K562 (cell line): ENCODE measurements at regions not wholly inside any gene's neighbourhood (a gene's known extent, or its start where the extent isn't known, plus 50 kb on each side); places are given as distances from the start of the nearest gene placed in this dataset.

Experiments used
- ATAC-seq: fragments of 200-7000 bp; cut with Tn5 transposase; 3 replicates; pipeline ENCODE4 v1.9.1; 2020; ENCODE audit warnings: moderate library complexity
- BruUV-seq: library from RNA; stranded (reverse); fragments of 400-500 nt; replicated peaks from 2 replicates; lab custom pipeline; 2021; lab: Mats Ljungman, UMichigan
- CTCF ChIA-PET: fragments of 300-600 bp; formaldehyde crosslinking; extraction: SDS; loops from one replicate; lab custom pipeline; 2021; ENCODE audit warnings: low intra/inter-chr PET ratio; lab: Yijun Ruan, JAX
- POLR2A ChIA-PET: fragments of 300-600, 350-650 bp; sonication (Branson Sonifier 250); formaldehyde crosslinking; extraction: SDS; loops from one replicate; lab custom pipeline; 2021; ENCODE audit warnings: antibody characterized with exemption, inconsistent platforms; lab: Yijun Ruan, JAX
- DNase-seq, 4 experiments: peaks; one replicate each; pipeline versions ENCODE4 v3.0.0 to v3.0.0-alpha.2; 2011 to 2018; ENCODE audit warnings: low spot score in 3 of 4, mixed read lengths in 3 of 4; ENCODE audit errors: extremely low read depth in 1 of 4
- FAIRE-seq: peaks from 2 replicates; lab custom pipeline; 2011; peaks lifted over from hg19 to GRCh38; lab: Jason Lieb, UNC
- H2AFZ ChIP-seq: 2 replicates; pipeline ENCODE4 v1.6.0; 2011; ENCODE audit warnings: low read depth, low read length, control low read depth, inconsistent platforms
- H3K27ac ChIP-seq: fragments of 200-600 bp; 3 replicates; pipeline ENCODE4 v1.8.0; 2011; ENCODE audit warnings: low read depth, mild to moderate bottlenecking, control low read depth, inconsistent platforms, low read length, moderate library complexity, mixed read lengths; ENCODE audit errors: extremely low read depth
- H3K27me3 ChIP-seq, 2 experiments: fragments of 300-600 bp in 1 of 2; 2 replicates in 1 of 2; 3 replicates in 1 of 2; pipeline versions ENCODE4 v1.6.0 to v1.8.0; 2011; ENCODE audit warnings: inconsistent platforms in 2 of 2, low read length in 2 of 2, mild to moderate bottlenecking in 1 of 2, mixed read lengths in 1 of 2, moderate library complexity in 1 of 2; ENCODE audit not compliant: control insufficient read depth in 2 of 2, insufficient read depth in 2 of 2
- H3K36me3 ChIP-seq: fragments of 300-600 bp; 3 replicates; pipeline ENCODE4 v1.8.0; 2011; ENCODE audit warnings: mild to moderate bottlenecking, low read length, inconsistent platforms; ENCODE audit not compliant: control insufficient read depth, insufficient read depth
- H3K4me1 ChIP-seq, 2 experiments: fragments of 200-600 bp in 1 of 2; replicated peaks in 1 of 2; 2 replicates in 1 of 2; 3 replicates in 1 of 2; pipeline versions ENCODE4 v1.5.1 to v1.8.0; 2011; ENCODE audit warnings: inconsistent platforms in 2 of 2, low read length in 2 of 2, mild to moderate bottlenecking in 1 of 2, mixed read lengths in 1 of 2, moderate library complexity in 1 of 2; ENCODE audit not compliant: control insufficient read depth in 2 of 2, insufficient read depth in 2 of 2
- H3K4me2 ChIP-seq: 2 replicates; pipeline ENCODE4 v1.6.1; 2011; ENCODE audit warnings: low read length, control low read depth, inconsistent platforms, mixed read lengths; ENCODE audit not compliant: insufficient read depth
- H3K4me3 ChIP-seq: fragments of 200-600 bp; sonication (generic), shearing (Covaris generic); 2 replicates; pipeline ENCODE4 v1.5.1; 2016; ENCODE audit warnings: control low read depth, inconsistent platforms
- H3K79me2 ChIP-seq: fragments of 200-600 bp; 3 replicates; pipeline ENCODE4 v1.8.0; 2011; ENCODE audit warnings: low read length, inconsistent platforms; ENCODE audit not compliant: control insufficient read depth, insufficient read depth
- H3K9ac ChIP-seq, 2 experiments: 2 replicates each; pipeline versions ENCODE4 v1.6.0 to v1.6.1; 2011; ENCODE audit warnings: low read depth in 2 of 2, low read length in 2 of 2, control low read depth in 1 of 2, inconsistent platforms in 1 of 2, mild to moderate bottlenecking in 1 of 2, mixed read lengths in 1 of 2; ENCODE audit not compliant: insufficient read depth in 1 of 2
- H3K9me1 ChIP-seq: one replicate; pipeline ENCODE4 v1.6.0; 2011; ENCODE audit warnings: inconsistent platforms, mild to moderate bottlenecking, low read length, moderate library complexity; ENCODE audit not compliant: control insufficient read depth, insufficient read depth
- H3K9me3 ChIP-seq: replicated peaks from 2 replicates; pipeline ENCODE4 v1.5.1; 2011; ENCODE audit warnings: low read depth, low read length, inconsistent platforms; ENCODE audit not compliant: control insufficient read depth, insufficient read depth
- H4K20me1 ChIP-seq: replicated peaks from 2 replicates; pipeline ENCODE4 v1.6.1; 2011; ENCODE audit warnings: low read length, inconsistent platforms, mixed read lengths; ENCODE audit not compliant: control insufficient read depth, insufficient read depth
- CBX5 ChIP-seq: IDR thresholded peaks from 2 replicates; pipeline ENCODE4 v1.6.1; 2014; ENCODE audit warnings: low read depth, borderline replicate concordance
- CHD1 ChIP-seq: fragments of 200-600 bp; sonication (generic); IDR thresholded peaks from one replicate; pipeline ENCODE4 v1.6.1; 2012; ENCODE audit warnings: mild to moderate bottlenecking, moderate library complexity, low read length, inconsistent platforms
- CHD2 ChIP-seq: IDR thresholded peaks from 2 replicates; pipeline ENCODE4 v1.6.1; 2011; ENCODE audit warnings: low read depth, low read length
- E2F3 ChIP-seq: fragments of 250-450 bp; sonication (Bioruptor Pico); IDR thresholded peaks from 2 replicates; pipeline ENCODE4 v1.4.0; 2020; ENCODE audit warnings: mild to moderate bottlenecking
- HMBOX1 ChIP-seq: sonication (generic); IDR thresholded peaks from 2 replicates; pipeline ENCODE4 v1.6.1; 2016
- NFYB ChIP-seq: IDR thresholded peaks from 2 replicates; pipeline ENCODE4 v1.6.1; 2011; ENCODE audit warnings: mild to moderate bottlenecking, moderate library complexity; ENCODE audit not compliant: insufficient read length; ENCODE audit errors: extremely low read depth
- NR3C1 ChIP-seq: sonication (generic); formaldehyde crosslinking; IDR thresholded peaks from 2 replicates; pipeline ENCODE4 v1.8.1; 2022; ENCODE audit warnings: missing genetic modification reagents
- RBBP5 ChIP-seq: fragments of 200-600 bp; sonication (generic); IDR thresholded peaks from 2 replicates; pipeline ENCODE4 v1.6.1; 2012; ENCODE audit warnings: borderline replicate concordance, mild to moderate bottlenecking, low read length, control low read depth, inconsistent platforms; ENCODE audit not compliant: insufficient read depth, poor library complexity, severe bottlenecking
- RNF2 ChIP-seq: sonication (generic); IDR thresholded peaks from 2 replicates; pipeline ENCODE4 v1.6.1; 2016
- SRSF3 ChIP-seq: fragments of 200-400 bp; formaldehyde crosslinking; IDR thresholded peaks from 2 replicates; pipeline ENCODE4 v1.6.1; 2016; ENCODE audit warnings: mild to moderate bottlenecking, low read length, moderate library complexity; ENCODE audit not compliant: insufficient read depth
- SRSF9 ChIP-seq: fragments of 200-400 bp; formaldehyde crosslinking; IDR thresholded peaks from 2 replicates; pipeline ENCODE4 v1.6.1; 2017; ENCODE audit warnings: low read depth, low read length, borderline replicate concordance
- SUPT5H ChIP-seq: fragments of 450-650 bp; IDR thresholded peaks from 2 replicates; pipeline ENCODE4 v1.6.1; 2016
- TSC22D4 ChIP-seq: fragments of 450-650 bp; IDR thresholded peaks from 2 replicates; pipeline ENCODE4 v1.6.1; 2016; ENCODE audit warnings: missing genetic modification characterization, missing biosample characterization, control low read depth
- VEZF1 ChIP-seq: fragments of 200-800 bp; sonication (Bioruptor generic); IDR thresholded peaks from 2 replicates; pipeline ENCODE4 v1.6.1; 2017; ENCODE audit warnings: missing genetic modification characterization, missing compliant biosample characterization
- ZFP1 ChIP-seq: fragments of 450-650 bp; formaldehyde crosslinking; IDR thresholded peaks from 2 replicates; pipeline ENCODE4 v1.4.0; 2020; ENCODE audit warnings: mild to moderate bottlenecking, mixed read lengths
- ZNF316 ChIP-seq: fragments of 450-650 bp; IDR thresholded peaks from 2 replicates; pipeline ENCODE4 v1.6.1; 2016
- ZNF384 ChIP-seq: IDR thresholded peaks from 2 replicates; pipeline ENCODE4 v1.6.1; 2012; ENCODE audit warnings: low read depth, low read length, improper control_type of control experiment
- WGBS: fragments of 100-300 bp; shearing (Covaris generic); methylation state at CpG from one replicate; pipeline ENCODE4 v1.1.6; 2016; ENCODE audit warnings: low coverage, mixed read lengths; ENCODE audit not compliant: insufficient coverage; ENCODE audit errors: missing lambda C conversion rate; 5-methylcytosine and 5-hydroxymethylcytosine counted together
- in situ Hi-C: fragments of 300-500 bp; cut with MboI; formaldehyde crosslinking; loops from 4 replicates; pipeline ENCODE4 v1.15.0; 2018; ENCODE audit warnings: inconsistent platforms, mixed read lengths
- intact Hi-C: fragments of 100-400 bp; cut with micrococcal nuclease; formaldehyde crosslinking; loops from 2 replicates; pipeline ENCODE4 v1.14.2; 2022

- no peaks in the 10 kb centered on the region for H4K20me1 ChIP-seq
- CTCF ChIA-PET: no interaction called here
- POLR2A ChIA-PET: no interaction called here
- in situ Hi-C loops: no loop called here
- no peak overlapping the region for H3K4me2 ChIP-seq
- H3K4me1 ChIP-seq: no peaks in the 10 kb centered on the region
- intact Hi-C loops: no loop called here
- WGBS: 0% methylated on average over 4 of the region's 4 CpGs
- no TSS peak for BruUV-seq
- H3K4me3 ChIP-seq: no peak overlapping the region
- FAIRE-seq (no peak), DNase-seq (no peak), ATAC-seq (no peak)
- no peaks in the 10 kb centered on the region for H3K27me3 ChIP-seq
- H3K27ac ChIP-seq: no peak overlapping the region
- no peak for TF ChIP-seq ZNF316
- no peak for TF ChIP-seq SUPT5H
- no peak for TF ChIP-seq VEZF1
- no peak for TF ChIP-seq RBBP5
- no peak for TF ChIP-seq SRSF3
- no peak for TF ChIP-seq TSC22D4 (tag)
- no peak for TF ChIP-seq CBX5
- TF ChIP-seq RNF2: no peak
- no peak for TF ChIP-seq NR3C1 (CRISPR knock-in tag)
- no peak for TF ChIP-seq ZNF384
- TF ChIP-seq NFYB: no peak
- TF ChIP-seq CHD2: no peak
- TF ChIP-seq ZFP1 (CRISPR knock-in tag): no peak
- TF ChIP-seq HMBOX1: no peak
- TF ChIP-seq CHD1: no peak
- TF ChIP-seq E2F3 (CRISPR knock-in tag): no peak
- TF ChIP-seq SRSF9: no peak
- H2AFZ ChIP-seq: no peak overlapping the region
- no peaks in the 10 kb centered on the region for H3K36me3 ChIP-seq
- H3K9me3 ChIP-seq: no peaks in the 10 kb centered on the region
- H3K79me2 ChIP-seq: no peaks in the 10 kb centered on the region
- no peaks in the 10 kb centered on the region for H3K9me1 ChIP-seq
- H3K9ac ChIP-seq: no peak overlapping the region
Observed at GRCh38 chr2:104158191-104158590, 695.7 kb upstream of the POU3F3 start.
